ENCODE measurements at regions not wholly inside any gene's neighbourhood (a gene's known extent, or its start where the extent isn't known, plus 50 kb on each side); places are given as distances from the start of the nearest gene placed in this dataset.
"Not testable (repeated sequence)": the region's sequence is repeated elsewhere in the genome, so short reads cannot be mapped to it uniquely, and the experiment has no call there.

- TF ChIP-seq CTCF (IDR thresholded peaks at IDR 0.05; ENCODE audit: low read depth, low read length): no peak
- Histone ChIP-seq H3K27me3 (ENCODE audit: control insufficient read depth, insufficient read depth, low read length) (no peaks in the 10 kb centered on the region), H3K27ac (ENCODE audit: low read depth, low read length) (no peak overlapping the region), H3K9me3 (ENCODE audit: control insufficient read depth, insufficient read depth, low read length) (no peaks in the 10 kb centered on the region), H3K4me3 (ENCODE audit: low read depth, low read length) (no peak overlapping the region)
- CTCF ChIA-PET: no interaction called here
- POLR2A ChIA-PET: no interaction called here
- DNase-seq (ENCODE audit: low read depth, low spot score): no peak
These were observed 206.5 kb downstream of the FAM181B start for GRCh38 chr11:82527081-82527584.

- CTCF ChIA-PET: interaction anchor here (0.5 to 0.7 kb wide), 2 partner anchors 412 to 462 kb away, joined by 3 to 5 read pairs; no protein-coding TSS in a partner anchor
- Histone ChIP-seq H3K27ac (ENCODE audit: low read depth, low read length) (no peak overlapping the region), H3K27me3 (ENCODE audit: control insufficient read depth, insufficient read depth, low read length) (no peaks in the 10 kb centered on the region), H3K4me3 (ENCODE audit: low read depth, low read length) (no peak overlapping the region), H3K9me3 (ENCODE audit: control insufficient read depth, insufficient read depth, low read length) (no peaks in the 10 kb centered on the region)
- POLR2A ChIA-PET: no interaction called here
- TF ChIP-seq CTCF (IDR thresholded peaks at IDR 0.05; ENCODE audit: low read depth, low read length): no peak
- DNase-seq (ENCODE audit: low read depth, low spot score): no peak
These were observed 210.5 kb downstream of the FAM181B start for GRCh38 chr11:82523141-82523540.

DNA sequence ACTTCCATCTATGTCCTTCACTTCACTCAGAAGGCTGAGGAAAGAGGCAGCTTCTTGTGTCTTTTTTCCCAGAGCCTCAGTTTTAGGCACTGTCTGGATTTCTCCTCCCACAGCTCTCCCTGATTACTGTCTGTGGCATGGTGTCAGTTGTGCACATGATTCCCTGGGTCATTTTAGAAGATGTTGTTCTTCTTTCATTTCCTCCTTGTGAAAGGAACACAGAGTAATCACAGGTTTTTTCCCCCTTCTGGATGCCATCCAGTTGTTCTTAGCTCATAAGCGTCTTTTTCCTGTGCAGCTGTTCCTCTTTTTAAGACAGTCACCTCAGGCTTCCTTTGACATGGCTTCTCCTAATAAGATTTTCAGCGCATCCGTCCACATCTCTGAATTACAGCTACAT lies 212.2 kb downstream of the FAM181B start:
- Histone ChIP-seq H3K27ac (ENCODE audit: low read depth, low read length) (no peak overlapping the region), H3K9me3 (ENCODE audit: control insufficient read depth, insufficient read depth, low read length) (no peaks in the 10 kb centered on the region), H3K27me3 (ENCODE audit: control insufficient read depth, insufficient read depth, low read length) (no peaks in the 10 kb centered on the region), H3K4me3 (ENCODE audit: low read depth, low read length) (no peak overlapping the region)
- ChIA-PET CTCF (no interaction called here), POLR2A (no interaction called here)
- DNase-seq (ENCODE audit: low read depth, low spot score): no peak
- no peak for TF ChIP-seq CTCF (IDR thresholded peaks at IDR 0.05; ENCODE audit: low read depth, low read length)

DNA sequence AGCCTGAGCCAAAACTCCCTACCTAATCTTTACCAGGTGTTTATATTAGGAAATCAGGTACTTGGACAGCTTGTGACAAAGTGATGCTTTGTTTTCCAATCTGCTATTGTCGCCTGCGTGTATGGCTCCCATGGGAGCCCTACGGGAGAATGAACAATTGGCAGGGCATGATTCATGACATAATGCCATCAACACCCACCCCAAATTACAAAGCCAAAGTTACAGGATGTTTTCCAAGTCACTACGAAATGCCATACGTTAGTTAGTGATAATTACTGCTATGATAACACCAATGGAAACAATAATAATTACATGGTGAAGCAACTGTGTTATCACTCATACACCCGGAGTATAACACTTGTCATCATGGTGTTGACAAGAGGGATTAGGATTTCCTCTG lies 226.4 kb downstream of the FAM181B start:
- Histone ChIP-seq H3K27me3 (ENCODE audit: control insufficient read depth, insufficient read depth, low read length) (no peaks in the 10 kb centered on the region), H3K4me3 (ENCODE audit: low read depth, low read length) (no peak overlapping the region), H3K9me3 (ENCODE audit: control insufficient read depth, insufficient read depth, low read length) (no peaks in the 10 kb centered on the region; the same call in 1 of the 2 replicates), H3K27ac (ENCODE audit: low read depth, low read length) (no peak overlapping the region)
- POLR2A ChIA-PET: no interaction called here
- no peak for TF ChIP-seq CTCF (IDR thresholded peaks at IDR 0.05; ENCODE audit: low read depth, low read length)
- no peak for DNase-seq (ENCODE audit: low read depth, low spot score)
- CTCF ChIA-PET: no interaction called here

DNA sequence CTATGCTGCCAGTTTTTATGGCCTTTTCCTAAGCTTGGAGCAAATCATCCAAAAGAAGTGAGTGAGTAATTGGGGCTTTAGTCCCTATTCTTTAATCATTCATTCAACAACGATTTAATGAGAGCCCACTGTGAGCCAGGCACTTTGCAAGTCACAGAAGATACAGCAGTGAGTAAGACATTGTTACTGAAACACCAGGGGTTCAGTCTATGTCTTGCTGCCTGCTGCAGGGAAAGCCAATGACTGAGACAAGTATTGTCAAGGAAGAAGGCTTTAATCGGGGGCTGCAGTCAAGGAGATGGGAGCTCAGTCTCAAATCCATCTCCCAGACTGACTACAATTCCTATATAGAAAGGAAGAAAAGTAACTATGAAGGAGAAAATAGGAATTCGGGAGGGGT lies 228.3 kb downstream of the FAM181B start:
- H3K27ac ChIP-seq (ENCODE audit: low read depth, low read length): no peak overlapping the region
- H3K9me3 ChIP-seq (ENCODE audit: control insufficient read depth, insufficient read depth, low read length): peaks cover 3% of the 10 kb centered on the region; the same call in 1 of the 2 replicates
- TF ChIP-seq CTCF (IDR thresholded peaks at IDR 0.05; ENCODE audit: low read depth, low read length): no peak
- CTCF ChIA-PET: no interaction called here
- no peaks in the 10 kb centered on the region for H3K27me3 ChIP-seq (ENCODE audit: control insufficient read depth, insufficient read depth, low read length)
- POLR2A ChIA-PET: no interaction called here
- H3K4me3 ChIP-seq (ENCODE audit: low read depth, low read length): no peak overlapping the region
- DNase-seq (ENCODE audit: low read depth, low spot score): no peak

GRCh38 chr11:82501174-82501573 lies 232.5 kb downstream of the FAM181B start:
- H3K27ac ChIP-seq (ENCODE audit: low read depth, low read length); DNase-seq (ENCODE audit: low read depth, low spot score); H3K4me3 ChIP-seq (ENCODE audit: low read depth, low read length); H3K27me3 ChIP-seq (ENCODE audit: control insufficient read depth, insufficient read depth, low read length); POLR2A ChIA-PET; CTCF ChIA-PET; H3K9me3 ChIP-seq (ENCODE audit: control insufficient read depth, insufficient read depth, low read length): not testable (repeated sequence)
